ENCODE measurements at regions not wholly inside any gene's neighbourhood (a gene's known extent, or its start where the extent isn't known, plus 50 kb on each side); places are given as distances from the start of the nearest gene placed in this dataset.
A peak's percentile ranks its signal among the peaks of the same experiment; 100 is the strongest.
"Not testable (repeated sequence)": the region's sequence is repeated elsewhere in the genome, so short reads cannot be mapped to it uniquely, and the experiment has no call there.

- DNase-seq, result no peak
These were observed 90.0 kb upstream of the NIPBL start for GRCh38 chr5:36786448-36787012.

- no peak for DNase-seq
These were observed 89.0 kb upstream of the NIPBL start for GRCh38 chr5:36787365-36788093.

- DNase-seq, result no peak
These were observed 85.7 kb upstream of the NIPBL start for GRCh38 chr5:36790847-36791246.

- no peak for DNase-seq
These were observed 83.9 kb upstream of the NIPBL start for GRCh38 chr5:36792560-36793180.

- DNase-seq, result no peak
These were observed 81.2 kb upstream of the NIPBL start for GRCh38 chr5:36795366-36795765.

- no peak for DNase-seq
These were observed 80.4 kb upstream of the NIPBL start for GRCh38 chr5:36796155-36796554.

GRCh38 chr5:36801523-36801922 lies 75.0 kb upstream of the NIPBL start:
- no peak for DNase-seq

GRCh38 chr5:36802187-36802586 lies 74.4 kb upstream of the NIPBL start:
- DNase-seq, result no peak

- not testable (repeated sequence) for DNase-seq
These were observed 63.3 kb upstream of the NIPBL start for GRCh38 chr5:36813249-36813648.

GRCh38 chr5:36815871-36816270 lies 60.7 kb upstream of the NIPBL start:
- no peak for DNase-seq

GRCh38 chr5:36820900-36821299 lies 55.7 kb upstream of the NIPBL start:
- DNase-seq, result peak; percentile 45

GRCh38 chr5:36826694-36827093 lies 49.9 kb upstream of the NIPBL start:
- DNase-seq, result no peak

Data from inflammatory macrophage treated with lipopolysaccharide for 4 hours (primary cell).